ENCODE measurements at regions not wholly inside any gene's neighbourhood (a gene's known extent, or its start where the extent isn't known, plus 50 kb on each side); places are given as distances from the start of the nearest gene placed in this dataset.

GRCh38 chr3:24640330-24640877, 145.8 kb upstream of the THRB start:
- Histone ChIP-seq H3K9me3 (replicated peaks; ENCODE audit: control insufficient read depth, insufficient read depth, low read depth, low read length) (no peaks in the 10 kb centered on the region), H2AFZ (ENCODE audit: low read depth, low read length) (peak overlapping the region; percentile 58; the same call in 1 of the 2 replicates), H3K9me1 (ENCODE audit: control insufficient read depth, insufficient read depth, low read length) (no peaks in the 10 kb centered on the region), H3K27ac (ENCODE audit: extremely low read depth, low read depth, low read length) (no peak overlapping the region), H3K4me2 (ENCODE audit: insufficient read depth, low read length) (no peak overlapping the region), H3K79me2 (ENCODE audit: control insufficient read depth, insufficient read depth, low read length) (no peaks in the 10 kb centered on the region), H3K36me3 (ENCODE audit: control insufficient read depth, insufficient read depth, low read length) (no peaks in the 10 kb centered on the region), H3K4me1 (replicated peaks in 1 of 2; ENCODE audit: control insufficient read depth in 2 of 2, insufficient read depth in 2 of 2, low read length in 2 of 2) (peaks cover 0 to 4% of the 10 kb centered on the region in 2 experiments; a peak in 1 of 5 replicates), H3K9ac (ENCODE audit: insufficient read depth in 1 of 2, low read depth in 2 of 2, low read length in 2 of 2) (no peak overlapping the region), H3K4me3 (no peak overlapping the region), H4K20me1 (replicated peaks; ENCODE audit: control insufficient read depth, insufficient read depth, low read length) (no peaks in the 10 kb centered on the region), H3K27me3 (ENCODE audit: control insufficient read depth in 2 of 2, insufficient read depth in 2 of 2, low read length in 2 of 2) (0 out of 5 replicates have a peak, but pooled peaks cover 0 to 7% of the 10 kb centered on the region in 2 experiments)
- ChIA-PET POLR2A (no interaction called here), CTCF (ENCODE audit: low intra/inter-chr PET ratio) (interaction anchor here (0.6 to 1.1 kb wide), 3 partner anchors 455 to 807 kb away, joined by 3 to 5 read pairs (median 4); no protein-coding TSS in a partner anchor)
- ATAC-seq (peak; percentile 90), DNase-seq (ENCODE audit: extremely low read depth in 1 of 4, low spot score in 3 of 4) (peak in 2 of 4 experiments; percentile 35 to 52), FAIRE-seq (peak; percentile 69)
- in situ Hi-C loops (cut with MboI) (no loop called here), intact Hi-C loops (cut with micrococcal nuclease) (loop anchor here (1.0 to 10.0 kb wide), 5 partner anchors 116 to 454 kb away; no protein-coding TSS in a partner anchor)
- WGBS (ENCODE audit: insufficient coverage, low coverage, missing lambda C conversion rate) = 14% methylated on average over 3 of the region's 3 CpGs
- no TSS peak for BruUV-seq (replicated peaks)
- no peak for TF ChIP-seq PBX2 (CRISPR knock-in tag; IDR thresholded peaks at IDR 0.05; ENCODE audit: low read depth)
- no peak for TF ChIP-seq PBX2 (tag; conservative IDR thresholded peaks at IDR 0.05; ENCODE audit: low read depth)
- TF ChIP-seq CTCF (IDR thresholded peaks at IDR 0.05 in 2 of 3, conservative IDR thresholded peaks at IDR 0.05 in 1 of 3; ENCODE audit: insufficient read depth in 2 of 3, low read depth in 1 of 3, low read length in 3 of 3) = peak; percentile 57 to 78 (median 59)
- no peak for TF ChIP-seq MTA3 (IDR thresholded peaks at IDR 0.05; ENCODE audit: borderline replicate concordance)
- TF ChIP-seq ZNF408 (CRISPR knock-in tag; IDR thresholded peaks at IDR 0.05; ENCODE audit: low read depth) = no peak
- TF ChIP-seq ZBTB33 (CRISPR knock-in tag; IDR thresholded peaks at IDR 0.05) = no peak
- TF ChIP-seq SMC3 (conservative IDR thresholded peaks at IDR 0.05; ENCODE audit: insufficient read depth, low read depth, low read length) = peak; percentile 80
- no peak for TF ChIP-seq JUNB (CRISPR knock-in tag; conservative IDR thresholded peaks at IDR 0.05)
- TF ChIP-seq ETV5 (CRISPR knock-in tag; IDR thresholded peaks at IDR 0.05; ENCODE audit: low read depth) = no peak
- no peak for TF ChIP-seq CBX8 (IDR thresholded peaks at IDR 0.05; ENCODE audit: borderline replicate concordance, extremely low read depth, low read depth, low read length, poor library complexity, severe bottlenecking)
- TF ChIP-seq PHF21A (IDR thresholded peaks at IDR 0.05; ENCODE audit: borderline replicate concordance, low read depth) = no peak
- peak; percentile 54 for TF ChIP-seq CEBPB (tag; IDR thresholded peaks at IDR 0.05)
- TF ChIP-seq KAT8 (IDR thresholded peaks at IDR 0.05; ENCODE audit: low read depth) = no peak
- 0 out of 2 replicates have a peak, but pooled peaks have one; percentile 27 for TF ChIP-seq ARID2 (IDR thresholded peaks at IDR 0.05)
- TF ChIP-seq MCM7 (IDR thresholded peaks at IDR 0.05) = no peak
- TF ChIP-seq TEAD2 (tag; IDR thresholded peaks at IDR 0.05) = no peak

Data from K562 (cell line).